GM12892 (cell line): ENCODE measurements at regions not wholly inside any gene's neighbourhood (a gene's known extent, or its start where the extent isn't known, plus 50 kb on each side); places are given as distances from the start of the nearest gene placed in this dataset.

Experiments used
- POLR2A ChIP-seq: IDR thresholded peaks from 2 replicates; pipeline ENCODE4 v1.6.1; 2011; ENCODE audit warnings: low read depth, low read length, control low read depth
- TAF1 ChIP-seq: IDR thresholded peaks from 2 replicates; pipeline ENCODE4 v1.6.1; 2011; ENCODE audit warnings: low read depth, mild to moderate bottlenecking, control low read depth, low read length, borderline replicate concordance

DNA sequence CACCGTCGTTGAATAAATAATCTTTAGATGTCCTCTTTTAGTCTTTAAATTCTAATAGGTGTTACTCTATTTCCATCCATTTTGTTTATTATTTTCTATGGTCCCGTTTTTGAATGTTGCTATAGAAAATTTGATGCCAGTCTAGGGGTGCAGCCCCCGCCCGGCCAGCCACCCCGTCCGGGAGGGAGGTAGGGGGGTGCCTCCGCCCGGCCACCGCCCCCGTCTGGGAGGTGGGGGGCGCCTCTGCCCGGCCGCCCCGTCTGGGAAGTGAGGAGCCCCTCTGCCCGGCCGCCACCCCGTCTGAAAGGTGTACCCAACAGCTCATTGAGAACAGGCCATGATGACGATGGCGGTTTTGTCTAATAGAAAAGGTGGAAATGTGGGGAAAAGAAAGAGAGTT is 2372.2 kb upstream of the WWC1 start:
- no peak for TF ChIP-seq POLR2A
- TF ChIP-seq TAF1: no peak
